22Rv1 (cell line): ENCODE measurements at regions not wholly inside any gene's neighbourhood (a gene's known extent, or its start where the extent isn't known, plus 50 kb on each side); places are given as distances from the start of the nearest gene placed in this dataset.

Experiments used
- H3K27ac ChIP-seq: fragments of 450-650 bp; 2 replicates; pipeline ENCODE4 v1.5.1; 2017
- ZFX ChIP-seq: fragments of 450-650 bp; IDR thresholded peaks from 2 replicates; pipeline ENCODE4 v1.6.1; 2017; ENCODE audit warnings: antibody characterized with exemption, borderline replicate concordance
- TF ChIP-seq, protein P1 (sequence below): fragments of 450-650 bp; IDR thresholded peaks from 2 replicates; pipeline ENCODE4 v1.5.1; 2017; ENCODE audit warnings: mild to moderate bottlenecking

- no peak for TF ChIP-seq ZFX
- TF ChIP-seq, protein P1, sequence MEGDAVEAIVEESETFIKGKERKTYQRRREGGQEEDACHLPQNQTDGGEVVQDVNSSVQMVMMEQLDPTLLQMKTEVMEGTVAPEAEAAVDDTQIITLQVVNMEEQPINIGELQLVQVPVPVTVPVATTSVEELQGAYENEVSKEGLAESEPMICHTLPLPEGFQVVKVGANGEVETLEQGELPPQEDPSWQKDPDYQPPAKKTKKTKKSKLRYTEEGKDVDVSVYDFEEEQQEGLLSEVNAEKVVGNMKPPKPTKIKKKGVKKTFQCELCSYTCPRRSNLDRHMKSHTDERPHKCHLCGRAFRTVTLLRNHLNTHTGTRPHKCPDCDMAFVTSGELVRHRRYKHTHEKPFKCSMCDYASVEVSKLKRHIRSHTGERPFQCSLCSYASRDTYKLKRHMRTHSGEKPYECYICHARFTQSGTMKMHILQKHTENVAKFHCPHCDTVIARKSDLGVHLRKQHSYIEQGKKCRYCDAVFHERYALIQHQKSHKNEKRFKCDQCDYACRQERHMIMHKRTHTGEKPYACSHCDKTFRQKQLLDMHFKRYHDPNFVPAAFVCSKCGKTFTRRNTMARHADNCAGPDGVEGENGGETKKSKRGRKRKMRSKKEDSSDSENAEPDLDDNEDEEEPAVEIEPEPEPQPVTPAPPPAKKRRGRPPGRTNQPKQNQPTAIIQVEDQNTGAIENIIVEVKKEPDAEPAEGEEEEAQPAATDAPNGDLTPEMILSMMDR = no peak
- no peak overlapping the region for H3K27ac ChIP-seq
Measured at GRCh38 chr7:28351450-28351849, 60.9 kb upstream of the CREB5 start.

GRCh38 chr7:28354601-28355402 is 57.5 kb upstream of the CREB5 start:
- no peak overlapping the region for H3K27ac ChIP-seq

DNA sequence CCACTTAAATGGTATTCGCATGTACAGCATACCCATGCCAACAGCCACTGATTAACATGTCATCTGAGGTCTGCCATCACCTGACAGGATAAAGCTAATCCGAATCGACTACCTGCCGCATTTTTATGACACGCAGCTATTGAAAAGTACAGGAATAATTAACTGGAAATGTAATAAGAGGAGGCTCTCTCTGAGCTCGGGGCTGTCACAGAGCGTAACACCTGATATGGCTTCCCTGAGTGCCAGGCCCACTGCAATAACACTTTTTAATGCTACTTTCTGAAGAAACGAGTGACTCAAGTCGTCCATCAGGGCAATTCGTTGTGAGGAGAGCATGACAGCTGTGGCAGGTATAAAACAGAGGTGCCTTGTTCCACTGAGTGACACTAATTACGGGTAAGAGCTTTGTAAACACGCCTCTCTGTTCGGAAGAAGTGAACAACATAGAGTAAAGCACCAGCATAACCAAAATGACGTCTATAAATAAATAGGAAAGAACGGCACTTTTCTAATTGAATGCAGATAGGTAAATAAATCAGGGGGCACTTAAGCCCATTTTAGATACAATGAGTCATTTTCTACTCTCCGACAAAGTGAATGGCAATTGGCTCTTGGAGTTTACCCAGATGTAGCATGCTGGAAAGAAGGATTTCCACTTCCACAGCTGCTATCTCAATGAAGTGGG is 56.5 kb upstream of the CREB5 start:
- TF ChIP-seq, protein P1 = no peak
- TF ChIP-seq ZFX = no peak
- H3K27ac ChIP-seq = no peak overlapping the region

More at GRCh38 chr7:28354601-28355402, 57.5 kb upstream of the CREB5 start:
- TF ChIP-seq, protein P1 = no peak
- TF ChIP-seq ZFX = no peak

DNA sequence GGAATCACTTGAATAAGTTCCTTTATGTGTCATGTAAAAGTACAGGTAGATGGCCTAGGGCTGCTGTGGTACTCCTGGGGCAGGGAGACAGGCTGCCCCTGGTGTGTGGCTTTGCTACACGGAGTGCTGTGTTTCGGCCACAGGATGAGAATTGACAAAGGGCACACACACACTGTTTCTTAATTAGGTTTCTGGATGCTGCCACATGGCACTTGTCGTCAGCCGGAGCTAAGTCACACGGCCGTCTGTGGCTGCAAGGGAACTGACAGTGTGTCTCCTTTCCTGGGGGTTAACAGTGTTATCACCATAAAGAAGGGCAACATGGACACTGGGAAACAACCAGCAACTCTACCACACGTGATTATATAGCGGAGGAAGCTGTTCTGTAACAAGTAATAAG is 55.7 kb upstream of the CREB5 start:
- TF ChIP-seq, protein P1 = no peak
- no peak for TF ChIP-seq ZFX
- no peak overlapping the region for H3K27ac ChIP-seq

GRCh38 chr7:28358423-28358868 is 53.9 kb upstream of the CREB5 start:
- no peak for TF ChIP-seq ZFX
- TF ChIP-seq, protein P1 = no peak
- no peak overlapping the region for H3K27ac ChIP-seq

GRCh38 chr7:28360739-28361138 is 51.6 kb upstream of the CREB5 start:
- TF ChIP-seq, protein P1 = no peak
- no peak for TF ChIP-seq ZFX
- H3K27ac ChIP-seq = no peak overlapping the region

DNA sequence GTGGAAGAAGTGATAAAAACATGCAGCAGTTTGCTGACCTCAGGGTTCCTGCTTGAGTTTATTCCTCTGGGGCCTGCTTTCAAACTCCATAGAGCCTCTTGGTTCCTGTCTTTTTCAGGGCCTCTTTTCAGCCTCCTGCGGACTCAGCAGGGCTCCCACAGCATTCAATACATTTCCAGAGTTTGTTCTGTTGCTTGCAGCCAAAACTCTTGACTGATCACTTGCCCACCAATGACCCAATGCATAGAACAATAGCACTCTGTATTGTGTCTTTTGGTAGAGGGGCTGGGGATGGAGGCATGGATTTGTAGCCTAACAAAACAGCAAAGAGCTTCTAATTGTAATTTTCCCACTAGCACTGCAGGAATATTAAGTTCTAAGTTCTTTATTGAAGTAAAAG is 50.8 kb upstream of the CREB5 start:
- TF ChIP-seq, protein P1 = no peak
- TF ChIP-seq ZFX = no peak
- H3K27ac ChIP-seq = no peak overlapping the region
